ENCODE measurements at regions not wholly inside any gene's neighbourhood (a gene's known extent, or its start where the extent isn't known, plus 50 kb on each side); places are given as distances from the start of the nearest gene placed in this dataset.

GRCh38 chr17:36661047-36661666 is 59.8 kb downstream of the MRM1 start:
- H3K4me1 Mint-ChIP-seq, result peaks cover 1% of the 10 kb centered on the region
- H3K36me3 Mint-ChIP-seq, result no peaks in the 10 kb centered on the region
- no peak overlapping the region for H3K4me3 Mint-ChIP-seq
- ATAC-seq (ENCODE audit: low read depth) (no peak), DNase-seq (no peak)
- H3K27ac Mint-ChIP-seq, result no peak overlapping the region
- no peaks in the 10 kb centered on the region for H3K9me3 Mint-ChIP-seq
- H3K27me3 Mint-ChIP-seq, result peaks cover 19% of the 10 kb centered on the region
- POLR2A ChIA-PET, result no interaction called here

- no peak overlapping the region for H3K27ac Mint-ChIP-seq
- H3K9me3 Mint-ChIP-seq, result no peaks in the 10 kb centered on the region
- ATAC-seq (ENCODE audit: low read depth) (no peak), DNase-seq (no peak)
- no peaks in the 10 kb centered on the region for H3K36me3 Mint-ChIP-seq
- H3K4me1 Mint-ChIP-seq, result peaks cover 1% of the 10 kb centered on the region
- no peak overlapping the region for H3K4me3 Mint-ChIP-seq
- H3K27me3 Mint-ChIP-seq, result peaks cover 16% of the 10 kb centered on the region
- POLR2A ChIA-PET, result no interaction called here
Measured at GRCh38 chr17:36661688-36662087, 60.3 kb downstream of the MRM1 start.

- H3K4me1 Mint-ChIP-seq, result peaks cover 2% of the 10 kb centered on the region
- H3K9me3 Mint-ChIP-seq, result no peaks in the 10 kb centered on the region
- ATAC-seq (ENCODE audit: low read depth) (no peak), DNase-seq (no peak)
- H3K36me3 Mint-ChIP-seq, result no peaks in the 10 kb centered on the region
- H3K27me3 Mint-ChIP-seq, result peaks cover 4% of the 10 kb centered on the region
- no peak overlapping the region for H3K27ac Mint-ChIP-seq
- no peak overlapping the region for H3K4me3 Mint-ChIP-seq
- POLR2A ChIA-PET, result no interaction called here
Measured at GRCh38 chr17:36665417-36665816, 64.0 kb downstream of the MRM1 start.

GRCh38 chr17:36667922-36668321 is 66.5 kb downstream of the MRM1 start:
- ATAC-seq (ENCODE audit: low read depth), result no peak
- no peaks in the 10 kb centered on the region for H3K36me3 Mint-ChIP-seq
- H3K9me3 Mint-ChIP-seq, result no peaks in the 10 kb centered on the region
- no peak overlapping the region for H3K27ac Mint-ChIP-seq
- DNase-seq, result no peak
- peaks cover 2% of the 10 kb centered on the region for H3K27me3 Mint-ChIP-seq
- H3K4me1 Mint-ChIP-seq, result peaks cover 16% of the 10 kb centered on the region
- POLR2A ChIA-PET, result no interaction called here
- no peak overlapping the region for H3K4me3 Mint-ChIP-seq

- DNase-seq (no peak), ATAC-seq (ENCODE audit: low read depth) (no peak)
- Mint-ChIP-seq H3K36me3 (no peaks in the 10 kb centered on the region), H3K27me3 (peaks cover 2% of the 10 kb centered on the region), H3K27ac (no peak overlapping the region), H3K9me3 (no peaks in the 10 kb centered on the region), H3K4me3 (no peak overlapping the region), H3K4me1 (peaks cover 24% of the 10 kb centered on the region)
- POLR2A ChIA-PET, result interaction anchor here (0.5 kb wide), 1 partner anchor 1013 kb away, joined by 3 read pairs; no protein-coding TSS in a partner anchor
Measured at GRCh38 chr17:36668824-36669223, 67.4 kb downstream of the MRM1 start.

GRCh38 chr17:36671144-36671543 is 69.8 kb downstream of the MRM1 start:
- POLR2A ChIA-PET, result interaction anchor here (0.9 kb wide), 1 partner anchor 28 kb away, joined by 3 read pairs; no protein-coding TSS in a partner anchor
- Mint-ChIP-seq H3K4me1 (peaks cover 47% of the 10 kb centered on the region), H3K9me3 (no peaks in the 10 kb centered on the region), H3K27me3 (peaks cover 2% of the 10 kb centered on the region), H3K4me3 (no peak overlapping the region), H3K27ac (peak overlapping the region; percentile 45), H3K36me3 (no peaks in the 10 kb centered on the region)
- DNase-seq, result no peak
- ATAC-seq (ENCODE audit: low read depth), result no peak

- Mint-ChIP-seq H3K27ac (peak overlapping the region; percentile 97), H3K27me3 (peaks cover 2% of the 10 kb centered on the region), H3K4me1 (peaks cover 53% of the 10 kb centered on the region), H3K4me3 (peak overlapping the region; percentile 72), H3K9me3 (no peaks in the 10 kb centered on the region), H3K36me3 (no peaks in the 10 kb centered on the region)
- POLR2A ChIA-PET, result no interaction called here
- no peak for ATAC-seq (ENCODE audit: low read depth)
- DNase-seq, result no peak
Measured at GRCh38 chr17:36672403-36672918, 71.1 kb downstream of the MRM1 start.

GRCh38 chr17:36673068-36673467 is 71.7 kb downstream of the MRM1 start:
- no peak for ATAC-seq (ENCODE audit: low read depth)
- Mint-ChIP-seq H3K4me3 (peak overlapping the region; percentile 72), H3K36me3 (no peaks in the 10 kb centered on the region), H3K4me1 (peaks cover 53% of the 10 kb centered on the region), H3K27me3 (peaks cover 2% of the 10 kb centered on the region), H3K9me3 (no peaks in the 10 kb centered on the region), H3K27ac (peak overlapping the region; percentile 97)
- POLR2A ChIA-PET, result no interaction called here
- no peak for DNase-seq

GRCh38 chr17:36673637-36674277 is 72.4 kb downstream of the MRM1 start:
- DNase-seq, result peak; percentile 54
- H3K27me3 Mint-ChIP-seq, result peaks cover 2% of the 10 kb centered on the region
- POLR2A ChIA-PET, result interaction anchor here (0.6 to 1.0 kb wide), 2 partner anchors 44 to 686 kb away, joined by 3 read pairs; no protein-coding TSS in a partner anchor
- peak overlapping the region; percentile 72 for H3K4me3 Mint-ChIP-seq
- ATAC-seq (ENCODE audit: low read depth), result peak; percentile 28
- H3K4me1 Mint-ChIP-seq, result peaks cover 53% of the 10 kb centered on the region
- no peaks in the 10 kb centered on the region for H3K36me3 Mint-ChIP-seq
- peak overlapping the region; percentile 97 for H3K27ac Mint-ChIP-seq
- H3K9me3 Mint-ChIP-seq, result no peaks in the 10 kb centered on the region

- ATAC-seq (ENCODE audit: low read depth) (peak; percentile 91), DNase-seq (peak; percentile 60)
- Mint-ChIP-seq H3K27me3 (peaks cover 2% of the 10 kb centered on the region), H3K4me1 (peaks cover 53% of the 10 kb centered on the region), H3K36me3 (no peaks in the 10 kb centered on the region), H3K4me3 (peak overlapping the region; percentile 72), H3K9me3 (no peaks in the 10 kb centered on the region), H3K27ac (peak overlapping the region; percentile 97)
- POLR2A ChIA-PET, result interaction anchor here (0.6 to 1.0 kb wide), 2 partner anchors 44 to 685 kb away, joined by 3 read pairs; no protein-coding TSS in a partner anchor
Measured at GRCh38 chr17:36674278-36674650, 72.9 kb downstream of the MRM1 start.

GRCh38 chr17:36675250-36675649 is 73.9 kb downstream of the MRM1 start:
- Mint-ChIP-seq H3K27ac (peak overlapping the region; percentile 97), H3K9me3 (no peaks in the 10 kb centered on the region), H3K36me3 (no peaks in the 10 kb centered on the region), H3K27me3 (no peaks in the 10 kb centered on the region), H3K4me3 (peak overlapping the region; percentile 65), H3K4me1 (peaks cover 51% of the 10 kb centered on the region)
- POLR2A ChIA-PET, result interaction anchor here (0.8 to 0.9 kb wide), 2 partner anchors 47 to 74 kb away, joined by 3 to 8 read pairs; partner anchors contain the start of gene MRM1
- ATAC-seq (ENCODE audit: low read depth) (peak; percentile 35), DNase-seq (peak; percentile 69)

GRCh38 chr17:36675786-36676185 is 74.4 kb downstream of the MRM1 start:
- ATAC-seq (ENCODE audit: low read depth) (peak; percentile 23), DNase-seq (no peak)
- Mint-ChIP-seq H3K27ac (peak overlapping the region; percentile 97), H3K9me3 (no peaks in the 10 kb centered on the region), H3K4me1 (peaks cover 50% of the 10 kb centered on the region), H3K4me3 (peak overlapping the region; percentile 65), H3K36me3 (no peaks in the 10 kb centered on the region), H3K27me3 (no peaks in the 10 kb centered on the region)
- POLR2A ChIA-PET, result interaction anchor here (0.8 to 0.9 kb wide), 2 partner anchors 47 to 74 kb away, joined by 3 to 8 read pairs; partner anchors contain the start of gene MRM1

GRCh38 chr17:36679815-36680467 is 78.6 kb downstream of the MRM1 start:
- H3K4me1 Mint-ChIP-seq, result peaks cover 19% of the 10 kb centered on the region
- no peaks in the 10 kb centered on the region for H3K36me3 Mint-ChIP-seq
- DNase-seq (no peak), ATAC-seq (ENCODE audit: low read depth) (no peak)
- no peak overlapping the region for H3K27ac Mint-ChIP-seq
- H3K4me3 Mint-ChIP-seq, result no peak overlapping the region
- POLR2A ChIA-PET, result no interaction called here
- no peaks in the 10 kb centered on the region for H3K9me3 Mint-ChIP-seq
- H3K27me3 Mint-ChIP-seq, result no peaks in the 10 kb centered on the region
